ENCODE measurements at regions not wholly inside any gene's neighbourhood (a gene's known extent, or its start where the extent isn't known, plus 50 kb on each side); places are given as distances from the start of the nearest gene placed in this dataset.

DNA sequence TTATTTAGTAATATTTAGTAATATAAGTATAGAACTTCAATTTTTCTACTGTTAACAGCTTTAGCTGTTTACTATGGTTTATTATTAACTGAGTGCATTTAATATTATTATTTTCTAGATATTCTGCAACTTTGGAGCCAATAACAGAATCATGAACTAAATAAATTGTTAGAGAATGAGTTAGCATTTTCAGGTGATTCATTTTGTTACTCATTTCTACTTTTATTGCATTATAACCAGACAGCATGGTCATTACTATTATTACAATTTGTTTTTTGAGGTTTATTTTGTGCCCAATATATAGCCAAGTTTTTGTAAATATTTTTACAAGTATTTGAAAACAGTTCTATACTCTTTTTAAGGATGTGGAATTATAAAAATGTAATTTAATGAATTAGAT, 279.6 kb downstream of the SQOR start (continued):
- TF ChIP-seq MXI1 (IDR thresholded peaks at IDR 0.05; ENCODE audit: low read depth, low read length) (no peak), SMAD5 (IDR thresholded peaks at IDR 0.05; ENCODE audit: low read depth) (no peak), ZSCAN29 (IDR thresholded peaks at IDR 0.05) (no peak), MTA2 (IDR thresholded peaks at IDR 0.05; ENCODE audit: low read depth) (no peak)
- TF ChIP-seq, protein P1, sequence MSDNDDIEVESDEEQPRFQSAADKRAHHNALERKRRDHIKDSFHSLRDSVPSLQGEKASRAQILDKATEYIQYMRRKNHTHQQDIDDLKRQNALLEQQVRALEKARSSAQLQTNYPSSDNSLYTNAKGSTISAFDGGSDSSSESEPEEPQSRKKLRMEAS (IDR thresholded peaks at IDR 0.05; ENCODE audit: low read depth, low read length): no peak

DNA sequence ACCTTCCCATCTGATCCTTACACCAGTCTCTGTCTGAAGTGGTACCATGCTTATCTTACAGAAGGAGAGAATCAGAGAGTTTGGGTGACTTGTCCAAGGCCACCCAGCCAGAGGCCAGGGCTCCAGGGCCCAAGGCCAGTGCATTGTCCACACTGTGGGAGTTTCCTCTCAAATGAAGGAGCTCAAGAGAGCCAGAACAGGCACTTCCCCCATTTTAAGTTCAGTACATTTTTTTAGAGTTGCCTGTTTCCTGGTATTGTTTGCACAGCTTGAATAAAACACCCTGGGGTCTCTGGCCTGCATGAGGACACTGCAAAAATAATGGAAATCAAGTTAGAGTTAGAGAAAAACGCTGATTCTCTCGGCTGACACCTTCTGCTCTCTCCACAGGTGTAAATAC, 284.0 kb downstream of the SQOR start:
- no peak overlapping the region for H3K27ac ChIP-seq (ENCODE audit: control insufficient read depth, insufficient read depth)
- ATAC-seq (no peak), DNase-seq (ENCODE audit: low read depth, low spot score) (no peak), FAIRE-seq (no peak)
- H3K4me2 ChIP-seq (ENCODE audit: control insufficient read depth, insufficient read depth): no peak overlapping the region
- H3K79me2 ChIP-seq (ENCODE audit: control insufficient read depth, insufficient read depth, low read length): no peaks in the 10 kb centered on the region
- H3K27me3 ChIP-seq (replicated peaks in 1 of 2; ENCODE audit: control insufficient read depth in 2 of 2, insufficient read depth in 2 of 2, low read length in 1 of 2): no peaks in the 10 kb centered on the region
- in situ Hi-C loops (cut with MboI) (no loop called here), intact Hi-C loops (cut with micrococcal nuclease; ENCODE audit: unreplicated experiment) (no loop called here)
- RAD21 ChIA-PET (ENCODE audit: unreplicated experiment): no interaction called here
- no peak overlapping the region for H3K9ac ChIP-seq (ENCODE audit: control insufficient read depth, insufficient read depth, low read length)
- BruUV-seq (replicated peaks): no TSS peak
- WGBS (ENCODE audit: insufficient coverage, insufficient replicate concordance, low lambda C conversion rate, missing lambda C conversion rate): 0% methylated on average over 2 of the region's 2 CpGs
- SMC1A ChIA-PET (ENCODE audit: uncharacterized antibody, unreplicated experiment): no interaction called here
- CTCF ChIA-PET: no interaction called here
- H3K36me3 ChIP-seq (ENCODE audit: control insufficient read depth in 2 of 2, insufficient read depth in 2 of 2, low read length in 1 of 2): no peaks in the 10 kb centered on the region
- H3K4me3 ChIP-seq: no peak overlapping the region
- H3K9me3 ChIP-seq (replicated peaks; ENCODE audit: control insufficient read depth, insufficient read depth, low read length): no peaks in the 10 kb centered on the region
- H2AFZ ChIP-seq (ENCODE audit: control insufficient read depth, low read depth, low read length): no peak overlapping the region
- no peaks in the 10 kb centered on the region for H4K20me1 ChIP-seq (ENCODE audit: control insufficient read depth, insufficient read depth)
- no peaks in the 10 kb centered on the region for H3K4me1 ChIP-seq (ENCODE audit: control insufficient read depth, insufficient read depth, low read length)
- POLR2A ChIA-PET: no interaction called here
- TF ChIP-seq, protein P2, sequence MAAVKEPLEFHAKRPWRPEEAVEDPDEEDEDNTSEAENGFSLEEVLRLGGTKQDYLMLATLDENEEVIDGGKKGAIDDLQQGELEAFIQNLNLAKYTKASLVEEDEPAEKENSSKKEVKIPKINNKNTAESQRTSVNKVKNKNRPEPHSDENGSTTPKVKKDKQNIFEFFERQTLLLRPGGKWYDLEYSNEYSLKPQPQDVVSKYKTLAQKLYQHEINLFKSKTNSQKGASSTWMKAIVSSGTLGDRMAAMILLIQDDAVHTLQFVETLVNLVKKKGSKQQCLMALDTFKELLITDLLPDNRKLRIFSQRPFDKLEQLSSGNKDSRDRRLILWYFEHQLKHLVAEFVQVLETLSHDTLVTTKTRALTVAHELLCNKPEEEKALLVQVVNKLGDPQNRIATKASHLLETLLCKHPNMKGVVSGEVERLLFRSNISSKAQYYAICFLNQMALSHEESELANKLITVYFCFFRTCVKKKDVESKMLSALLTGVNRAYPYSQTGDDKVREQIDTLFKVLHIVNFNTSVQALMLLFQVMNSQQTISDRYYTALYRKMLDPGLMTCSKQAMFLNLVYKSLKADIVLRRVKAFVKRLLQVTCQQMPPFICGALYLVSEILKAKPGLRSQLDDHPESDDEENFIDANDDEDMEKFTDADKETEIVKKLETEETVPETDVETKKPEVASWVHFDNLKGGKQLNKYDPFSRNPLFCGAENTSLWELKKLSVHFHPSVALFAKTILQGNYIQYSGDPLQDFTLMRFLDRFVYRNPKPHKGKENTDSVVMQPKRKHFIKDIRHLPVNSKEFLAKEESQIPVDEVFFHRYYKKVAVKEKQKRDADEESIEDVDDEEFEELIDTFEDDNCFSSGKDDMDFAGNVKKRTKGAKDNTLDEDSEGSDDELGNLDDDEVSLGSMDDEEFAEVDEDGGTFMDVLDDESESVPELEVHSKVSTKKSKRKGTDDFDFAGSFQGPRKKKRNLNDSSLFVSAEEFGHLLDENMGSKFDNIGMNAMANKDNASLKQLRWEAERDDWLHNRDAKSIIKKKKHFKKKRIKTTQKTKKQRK (IDR thresholded peaks at IDR 0.05; ENCODE audit: low read depth, low read length): no peak
- no peak for TF ChIP-seq BRCA1 (IDR thresholded peaks at IDR 0.05; ENCODE audit: low read depth, low read length)
- TF ChIP-seq SUZ12 (IDR thresholded peaks at IDR 0.05; ENCODE audit: unreplicated experiment): no peak
- no peak for TF ChIP-seq NFYA (IDR thresholded peaks at IDR 0.05; ENCODE audit: borderline replicate concordance, low read depth, low read length)
- TF ChIP-seq EED (IDR thresholded peaks at IDR 0.05; ENCODE audit: low read depth): no peak
- no peak for TF ChIP-seq YBX1 (IDR thresholded peaks at IDR 0.05)
- TF ChIP-seq SRF (IDR thresholded peaks at IDR 0.05; ENCODE audit: low read depth in 2 of 2, low read length in 2 of 2): no peak
- no peak for TF ChIP-seq CBX5 (IDR thresholded peaks at IDR 0.05; ENCODE audit: low read depth)
- TF ChIP-seq STAT1 (conservative IDR thresholded peaks at IDR 0.05): no peak
- TF ChIP-seq, protein P3, sequence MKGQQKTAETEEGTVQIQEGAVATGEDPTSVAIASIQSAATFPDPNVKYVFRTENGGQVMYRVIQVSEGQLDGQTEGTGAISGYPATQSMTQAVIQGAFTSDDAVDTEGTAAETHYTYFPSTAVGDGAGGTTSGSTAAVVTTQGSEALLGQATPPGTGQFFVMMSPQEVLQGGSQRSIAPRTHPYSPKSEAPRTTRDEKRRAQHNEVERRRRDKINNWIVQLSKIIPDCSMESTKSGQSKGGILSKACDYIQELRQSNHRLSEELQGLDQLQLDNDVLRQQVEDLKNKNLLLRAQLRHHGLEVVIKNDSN (IDR thresholded peaks at IDR 0.05; ENCODE audit: borderline replicate concordance, extremely low read length, insufficient read depth, low read depth, low read length): no peak

All from GM12878 (cell line).